Neutrophil (primary cell): ENCODE measurements at regions not wholly inside any gene's neighbourhood (a gene's known extent, or its start where the extent isn't known, plus 50 kb on each side); places are given as distances from the start of the nearest gene placed in this dataset.

Experiments used
- H3K27ac ChIP-seq: fragments of 200-600 bp; sonication (generic); 2 replicates; pipeline ENCODE4 v1.5.1; 2016; ENCODE audit warnings: mild to moderate bottlenecking, moderate library complexity
- H3K27me3 ChIP-seq: fragments of 200-600 bp; sonication (generic); 2 replicates; pipeline ENCODE4 v1.6.0; 2016; ENCODE audit warnings: mild to moderate bottlenecking
- H3K36me3 ChIP-seq: fragments of 200-600 bp; sonication (generic); 2 replicates; pipeline ENCODE4 v1.5.1; 2017
- H3K4me1 ChIP-seq, 2 experiments: fragments of 200-600 bp in 1 of 2; sonication (generic) in 1 of 2; 1 replicate in 1 of 2; 2 replicates in 1 of 2; pipeline versions ENCODE4 v1.5.1 to v1.6.1; 2013 to 2016; ENCODE audit warnings: low read depth in 1 of 2, low read length in 1 of 2, mild to moderate bottlenecking in 1 of 2, moderate library complexity in 1 of 2; ENCODE audit not compliant: control insufficient read depth in 1 of 2, insufficient read depth in 1 of 2
- H3K4me3 ChIP-seq, 2 experiments: fragments of 200-600 bp in 1 of 2; sonication (generic) in 1 of 2; 1 replicate in 1 of 2; 2 replicates in 1 of 2; pipeline ENCODE4 v1.5.1; 2013 to 2016; ENCODE audit warnings: low read depth in 1 of 2, low read length in 1 of 2, mild to moderate bottlenecking in 1 of 2, moderate library complexity in 1 of 2
- H3K9me3 ChIP-seq: fragments of 200-600 bp; sonication (generic); 2 replicates; pipeline ENCODE4 v1.5.1; 2016
- TF ChIP-seq, protein P1 (sequence below): fragments of 200-600 bp; sonication (generic); IDR thresholded peaks from 2 replicates; pipeline ENCODE4 v1.5.1; 2016; ENCODE audit warnings: antibody characterized with exemption

DNA sequence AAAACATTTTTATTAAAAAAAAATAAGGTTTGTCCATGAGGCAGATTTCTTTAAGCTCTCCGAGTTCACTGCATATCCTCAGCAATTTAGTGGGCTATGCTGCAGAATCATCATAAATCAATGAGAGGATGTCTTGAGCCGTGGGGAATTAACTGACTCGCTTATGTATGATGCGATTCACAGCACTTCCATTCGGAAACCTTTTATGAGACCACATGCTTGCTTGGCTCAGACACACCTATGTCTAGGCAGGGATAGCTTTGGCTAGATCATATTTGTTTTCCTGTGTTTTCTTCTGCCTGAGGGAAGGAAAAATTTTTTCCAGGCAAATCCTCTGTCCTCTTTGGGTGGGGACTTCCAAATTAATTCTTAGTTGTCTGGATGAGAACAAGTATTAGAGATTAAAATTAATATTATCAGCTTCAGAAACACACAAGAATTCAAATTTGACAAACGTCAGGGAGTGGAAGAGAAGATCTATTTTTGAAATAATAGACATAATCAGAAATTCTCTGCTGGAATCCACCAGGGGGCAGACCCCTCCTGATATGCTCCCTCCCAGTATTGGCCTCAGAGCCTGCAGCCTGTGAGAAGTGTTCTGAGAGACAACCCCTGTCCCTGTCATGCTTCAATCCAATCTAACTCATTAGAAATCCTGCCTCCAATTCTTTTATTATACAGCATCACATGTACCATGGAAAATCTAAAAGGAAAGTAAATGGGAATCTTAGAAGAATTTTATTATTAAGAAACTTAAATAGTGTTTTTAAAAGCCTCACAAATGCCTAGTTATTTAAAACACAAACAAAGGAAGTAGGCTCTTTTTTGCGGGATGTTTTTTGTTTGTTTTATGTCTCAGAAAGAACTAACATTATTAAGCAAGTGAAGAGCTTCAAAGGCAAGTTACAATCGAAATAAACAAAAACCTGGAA lies 345.1 kb upstream of the TACR3 start:
- no peaks in the 10 kb centered on the region for H3K36me3 ChIP-seq
- no peaks in the 10 kb centered on the region for H3K9me3 ChIP-seq
- H3K4me3 ChIP-seq, result no peak overlapping the region
- no peaks in the 10 kb centered on the region for H3K4me1 ChIP-seq
- TF ChIP-seq, protein P1, sequence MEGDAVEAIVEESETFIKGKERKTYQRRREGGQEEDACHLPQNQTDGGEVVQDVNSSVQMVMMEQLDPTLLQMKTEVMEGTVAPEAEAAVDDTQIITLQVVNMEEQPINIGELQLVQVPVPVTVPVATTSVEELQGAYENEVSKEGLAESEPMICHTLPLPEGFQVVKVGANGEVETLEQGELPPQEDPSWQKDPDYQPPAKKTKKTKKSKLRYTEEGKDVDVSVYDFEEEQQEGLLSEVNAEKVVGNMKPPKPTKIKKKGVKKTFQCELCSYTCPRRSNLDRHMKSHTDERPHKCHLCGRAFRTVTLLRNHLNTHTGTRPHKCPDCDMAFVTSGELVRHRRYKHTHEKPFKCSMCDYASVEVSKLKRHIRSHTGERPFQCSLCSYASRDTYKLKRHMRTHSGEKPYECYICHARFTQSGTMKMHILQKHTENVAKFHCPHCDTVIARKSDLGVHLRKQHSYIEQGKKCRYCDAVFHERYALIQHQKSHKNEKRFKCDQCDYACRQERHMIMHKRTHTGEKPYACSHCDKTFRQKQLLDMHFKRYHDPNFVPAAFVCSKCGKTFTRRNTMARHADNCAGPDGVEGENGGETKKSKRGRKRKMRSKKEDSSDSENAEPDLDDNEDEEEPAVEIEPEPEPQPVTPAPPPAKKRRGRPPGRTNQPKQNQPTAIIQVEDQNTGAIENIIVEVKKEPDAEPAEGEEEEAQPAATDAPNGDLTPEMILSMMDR, result no peak
- H3K27ac ChIP-seq, result no peak overlapping the region
- no peaks in the 10 kb centered on the region for H3K27me3 ChIP-seq

DNA sequence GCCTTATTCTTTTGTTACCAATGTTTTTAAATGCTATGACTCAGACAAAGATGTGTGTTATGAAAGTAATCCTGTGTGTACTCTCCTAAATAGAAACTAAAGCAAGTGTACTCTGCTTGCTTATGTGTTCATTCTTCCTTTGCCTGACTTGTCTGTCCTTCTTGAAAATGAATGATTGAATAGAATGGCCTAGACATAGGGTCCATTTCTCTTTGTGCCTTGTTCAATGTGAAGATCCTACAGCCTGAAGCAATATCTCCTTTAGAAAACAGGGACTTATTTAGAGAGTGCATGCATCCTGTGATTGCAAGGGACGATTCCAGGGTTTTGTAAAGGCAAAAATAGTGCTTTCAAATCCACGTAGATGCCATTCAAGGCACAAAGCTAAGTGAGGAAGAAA lies 343.6 kb upstream of the TACR3 start:
- no peaks in the 10 kb centered on the region for H3K27me3 ChIP-seq
- H3K4me1 ChIP-seq, result no peaks in the 10 kb centered on the region
- H3K9me3 ChIP-seq, result no peaks in the 10 kb centered on the region
- TF ChIP-seq, protein P1, result no peak
- no peak overlapping the region for H3K27ac ChIP-seq
- H3K4me3 ChIP-seq, result no peak overlapping the region
- H3K36me3 ChIP-seq, result no peaks in the 10 kb centered on the region

DNA sequence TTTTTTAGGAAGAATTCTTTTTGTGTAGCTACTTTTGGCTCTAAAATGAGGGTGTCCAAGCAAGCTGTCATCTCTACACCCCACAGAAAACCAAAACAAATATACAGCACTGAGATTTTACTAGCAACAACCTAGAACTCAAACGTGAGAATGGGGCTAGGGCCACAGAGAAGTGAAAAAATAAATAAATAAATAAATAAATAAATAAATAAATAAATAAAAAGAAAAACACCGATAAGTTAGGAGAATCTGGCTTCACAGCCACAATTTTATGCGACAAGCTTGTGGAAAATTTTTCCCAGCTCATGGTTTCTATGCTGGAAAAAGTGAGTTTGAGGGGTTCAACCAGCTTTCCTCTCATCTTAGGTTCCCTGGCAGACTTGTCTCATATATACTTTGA lies 324.6 kb upstream of the TACR3 start:
- H3K27me3 ChIP-seq, result no peaks in the 10 kb centered on the region
- H3K4me3 ChIP-seq, result no peak overlapping the region
- H3K27ac ChIP-seq, result no peak overlapping the region
- no peaks in the 10 kb centered on the region for H3K4me1 ChIP-seq
- no peaks in the 10 kb centered on the region for H3K36me3 ChIP-seq
- H3K9me3 ChIP-seq, result no peaks in the 10 kb centered on the region
- TF ChIP-seq, protein P1, result no peak

DNA sequence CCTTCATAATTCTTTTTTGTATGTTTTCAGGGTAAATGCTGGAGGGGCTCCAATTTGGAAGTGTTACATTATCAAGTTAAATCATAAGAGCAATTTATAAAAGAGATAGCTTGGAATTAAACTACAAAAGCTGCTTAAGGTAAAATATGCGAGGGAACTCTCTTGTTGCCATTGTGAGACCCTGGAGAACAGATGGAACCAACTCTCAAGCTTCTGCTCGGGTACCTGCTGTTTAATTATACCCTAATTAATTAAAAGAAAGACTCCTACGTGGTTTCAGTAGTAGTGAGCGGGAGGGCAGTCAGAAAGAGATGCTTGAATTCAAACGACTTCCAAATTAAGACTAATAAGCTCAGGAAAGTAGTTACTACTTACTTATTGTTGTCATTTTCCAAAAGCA lies 313.1 kb upstream of the TACR3 start:
- Histone ChIP-seq H3K9me3 (no peaks in the 10 kb centered on the region), H3K36me3 (no peaks in the 10 kb centered on the region), H3K27ac (no peak overlapping the region), H3K27me3 (no peaks in the 10 kb centered on the region), H3K4me3 (no peak overlapping the region), H3K4me1 (no peaks in the 10 kb centered on the region)
- TF ChIP-seq, protein P1, result no peak

DNA sequence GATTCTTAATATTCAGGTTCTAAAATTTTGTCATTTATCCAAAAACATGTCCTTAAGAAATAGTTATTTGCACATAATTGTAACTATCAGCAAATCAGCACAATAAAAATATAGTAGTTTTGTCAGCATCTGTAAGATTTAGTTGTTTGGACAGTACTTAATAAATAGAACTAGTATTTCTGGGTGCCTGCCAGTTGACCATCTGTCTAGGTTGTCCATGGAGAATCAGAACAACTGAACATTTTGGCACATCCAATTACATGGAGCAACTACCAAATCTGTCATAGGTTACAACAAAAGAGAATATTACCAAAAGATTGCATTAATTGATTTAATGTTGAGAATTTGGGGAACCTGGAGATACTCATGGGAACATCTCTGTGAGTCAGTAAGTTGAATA lies 305.5 kb upstream of the TACR3 start:
- H3K36me3 ChIP-seq, result no peaks in the 10 kb centered on the region
- no peak overlapping the region for H3K4me3 ChIP-seq
- H3K4me1 ChIP-seq, result no peaks in the 10 kb centered on the region
- no peaks in the 10 kb centered on the region for H3K27me3 ChIP-seq
- no peaks in the 10 kb centered on the region for H3K9me3 ChIP-seq
- TF ChIP-seq, protein P1, result no peak
- H3K27ac ChIP-seq, result no peak overlapping the region
